DND-41 (cell line): ENCODE measurements at regions not wholly inside any gene's neighbourhood (a gene's known extent, or its start where the extent isn't known, plus 50 kb on each side); places are given as distances from the start of the nearest gene placed in this dataset.

Experiments
- EZH2 ChIP-seq: IDR thresholded peaks from 3 replicates; pipeline ENCODE4 v1.6.1; 2012; ENCODE audit warnings: borderline replicate concordance, low read depth, mild to moderate bottlenecking, moderate library complexity, low read length, inconsistent platforms; ENCODE audit not compliant: severe bottlenecking
- TF ChIP-seq, protein P1 (sequence below): IDR thresholded peaks from 2 replicates; pipeline ENCODE4 v1.5.1; 2012; ENCODE audit warnings: borderline replicate concordance, low read length, moderate library complexity, mild to moderate bottlenecking; ENCODE audit not compliant: poor library complexity, severe bottlenecking; ENCODE audit errors: extremely low read depth

DNA sequence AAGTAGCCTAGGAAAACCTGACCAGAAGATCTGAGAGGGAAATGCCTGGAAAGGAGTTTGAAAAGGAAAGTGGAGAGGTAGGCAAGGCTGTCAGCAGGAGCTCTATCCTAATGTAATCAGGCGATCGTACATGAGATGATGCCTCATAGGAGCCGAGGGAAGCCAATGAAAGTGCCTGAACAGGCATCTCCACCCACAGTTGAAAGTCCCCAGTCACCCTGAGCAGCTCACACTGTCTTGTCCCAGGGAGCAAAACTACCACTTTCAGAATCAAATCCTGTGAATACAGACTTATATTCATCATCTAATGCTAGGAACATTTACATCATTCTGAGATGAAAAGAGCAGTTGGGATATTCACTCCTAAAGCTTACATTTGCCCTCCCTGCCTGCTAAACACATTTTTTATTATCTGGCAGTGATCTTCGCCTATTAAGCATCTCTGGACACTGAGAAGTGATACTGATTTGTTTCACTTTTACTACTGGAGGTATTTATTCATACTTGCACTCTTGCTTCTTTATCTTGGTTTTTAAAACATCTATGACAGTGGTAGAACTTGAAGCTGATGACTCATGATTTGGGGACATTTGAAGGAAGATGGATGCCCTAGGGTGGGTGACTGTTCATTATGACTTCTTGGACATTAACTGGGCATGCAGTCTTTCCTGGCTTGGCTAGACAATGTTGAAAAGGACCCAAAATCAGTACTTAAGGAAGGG, 221.6 kb downstream of the SEC16B start:
- TF ChIP-seq, protein P1, sequence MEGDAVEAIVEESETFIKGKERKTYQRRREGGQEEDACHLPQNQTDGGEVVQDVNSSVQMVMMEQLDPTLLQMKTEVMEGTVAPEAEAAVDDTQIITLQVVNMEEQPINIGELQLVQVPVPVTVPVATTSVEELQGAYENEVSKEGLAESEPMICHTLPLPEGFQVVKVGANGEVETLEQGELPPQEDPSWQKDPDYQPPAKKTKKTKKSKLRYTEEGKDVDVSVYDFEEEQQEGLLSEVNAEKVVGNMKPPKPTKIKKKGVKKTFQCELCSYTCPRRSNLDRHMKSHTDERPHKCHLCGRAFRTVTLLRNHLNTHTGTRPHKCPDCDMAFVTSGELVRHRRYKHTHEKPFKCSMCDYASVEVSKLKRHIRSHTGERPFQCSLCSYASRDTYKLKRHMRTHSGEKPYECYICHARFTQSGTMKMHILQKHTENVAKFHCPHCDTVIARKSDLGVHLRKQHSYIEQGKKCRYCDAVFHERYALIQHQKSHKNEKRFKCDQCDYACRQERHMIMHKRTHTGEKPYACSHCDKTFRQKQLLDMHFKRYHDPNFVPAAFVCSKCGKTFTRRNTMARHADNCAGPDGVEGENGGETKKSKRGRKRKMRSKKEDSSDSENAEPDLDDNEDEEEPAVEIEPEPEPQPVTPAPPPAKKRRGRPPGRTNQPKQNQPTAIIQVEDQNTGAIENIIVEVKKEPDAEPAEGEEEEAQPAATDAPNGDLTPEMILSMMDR: no peak
- TF ChIP-seq EZH2: no peak
